ENCODE measurements at regions not wholly inside any gene's neighbourhood (a gene's known extent, or its start where the extent isn't known, plus 50 kb on each side); places are given as distances from the start of the nearest gene placed in this dataset.

- no peaks in the 10 kb centered on the region for H3K9me3 Mint-ChIP-seq
- no peak overlapping the region for H3K27ac Mint-ChIP-seq
- H3K27me3 Mint-ChIP-seq = peaks cover 2% of the 10 kb centered on the region
- no peaks in the 10 kb centered on the region for H3K4me1 Mint-ChIP-seq
- no peaks in the 10 kb centered on the region for H3K36me3 Mint-ChIP-seq
- H3K4me3 Mint-ChIP-seq = no peak overlapping the region
These were observed 199.3 kb downstream of the SEC61B start for GRCh38 chr9:99421369-99421768.

GRCh38 chr9:99425124-99425523, 203.0 kb downstream of the SEC61B start:
- no peaks in the 10 kb centered on the region for H3K9me3 Mint-ChIP-seq
- H3K27ac Mint-ChIP-seq = no peak overlapping the region
- H3K36me3 Mint-ChIP-seq = no peaks in the 10 kb centered on the region
- H3K4me1 Mint-ChIP-seq = no peaks in the 10 kb centered on the region
- H3K4me3 Mint-ChIP-seq = no peak overlapping the region
- H3K27me3 Mint-ChIP-seq = peaks cover 5% of the 10 kb centered on the region

DNA sequence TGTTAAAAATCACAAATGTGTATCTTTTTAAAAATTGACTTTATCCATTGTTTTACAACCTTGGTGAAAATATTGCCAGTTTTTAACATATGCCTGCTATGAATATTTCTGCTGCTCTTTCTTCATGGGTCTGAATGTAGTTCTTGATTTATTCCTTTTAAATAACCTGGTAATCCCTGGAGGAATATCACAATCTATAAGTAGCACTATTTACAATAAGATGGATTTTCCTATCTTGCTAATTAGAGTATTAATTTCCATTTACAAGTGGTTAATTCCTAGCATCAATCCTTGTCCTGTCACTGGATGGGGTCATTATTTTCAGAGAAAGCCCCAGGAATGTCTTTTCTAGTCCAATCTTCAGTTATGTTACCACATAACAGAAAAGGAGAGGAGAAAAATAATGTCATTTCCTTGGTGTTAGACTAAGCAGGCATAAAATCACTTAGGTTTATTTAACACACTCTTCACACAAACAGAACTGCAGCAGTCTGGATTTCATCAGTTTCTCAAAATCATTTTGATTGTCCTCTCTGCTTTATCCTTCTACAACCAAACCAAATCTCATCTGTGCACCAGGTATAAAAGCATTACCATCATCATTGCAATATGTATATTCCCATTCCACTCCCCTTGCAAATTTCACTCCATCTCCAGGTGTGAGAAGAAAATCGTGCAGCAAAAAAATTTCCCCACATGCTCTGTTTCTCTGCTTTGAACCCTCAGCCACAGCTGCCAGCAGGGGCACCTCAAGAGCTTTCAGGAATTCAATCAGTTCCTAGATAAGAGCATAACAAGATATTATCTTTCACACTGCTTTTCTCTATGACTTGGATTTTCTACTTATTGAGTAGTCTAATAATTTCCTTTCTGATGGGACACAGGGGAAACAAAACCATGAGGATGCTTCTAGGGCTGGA, 204.1 kb downstream of the SEC61B start:
- H3K27ac Mint-ChIP-seq = no peak overlapping the region
- H3K9me3 Mint-ChIP-seq = no peaks in the 10 kb centered on the region
- no peak overlapping the region for H3K4me3 Mint-ChIP-seq
- H3K36me3 Mint-ChIP-seq = no peaks in the 10 kb centered on the region
- H3K27me3 Mint-ChIP-seq = peaks cover 6% of the 10 kb centered on the region
- H3K4me1 Mint-ChIP-seq = no peaks in the 10 kb centered on the region

DNA sequence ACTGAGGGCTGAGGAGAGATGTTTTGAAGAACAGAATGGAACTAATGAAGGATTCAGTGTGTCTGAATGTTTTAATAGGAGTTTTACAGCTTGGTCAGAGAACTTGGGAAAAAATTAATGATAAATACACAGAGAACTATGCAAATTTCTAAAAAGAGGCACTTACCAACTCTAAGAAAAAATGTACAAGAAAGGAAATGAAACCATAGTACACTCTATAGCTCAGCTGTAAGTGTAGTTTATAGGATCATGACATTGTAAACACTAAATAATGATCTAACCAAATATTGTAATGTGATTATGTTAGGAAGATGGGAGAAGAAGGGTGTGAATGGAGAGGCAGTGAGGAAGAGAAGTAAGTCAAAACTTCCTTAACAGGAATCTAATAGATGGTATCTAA, 205.2 kb downstream of the SEC61B start:
- no peaks in the 10 kb centered on the region for H3K4me1 Mint-ChIP-seq
- H3K9me3 Mint-ChIP-seq = no peaks in the 10 kb centered on the region
- H3K27ac Mint-ChIP-seq = no peak overlapping the region
- H3K36me3 Mint-ChIP-seq = no peaks in the 10 kb centered on the region
- peaks cover 6% of the 10 kb centered on the region for H3K27me3 Mint-ChIP-seq
- H3K4me3 Mint-ChIP-seq = no peak overlapping the region

DNA sequence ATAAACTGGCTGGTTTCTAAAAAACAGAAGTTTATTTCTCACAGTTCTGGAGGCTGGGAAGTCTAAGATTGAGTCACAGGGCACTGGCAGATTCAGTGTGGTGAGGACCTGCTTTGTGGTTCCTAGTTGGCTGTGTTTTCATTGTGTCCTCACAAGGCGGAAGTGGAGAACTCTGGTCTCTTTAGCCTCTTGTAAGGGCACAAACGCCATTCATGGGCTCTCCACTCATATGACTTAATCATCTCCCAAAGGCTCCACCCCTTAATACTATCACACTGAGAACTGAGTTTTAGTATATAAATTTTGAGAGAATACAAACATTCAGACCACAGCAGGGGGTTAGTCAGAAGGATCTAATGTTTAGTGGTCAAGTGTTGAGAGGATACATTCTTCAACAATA, 208.2 kb downstream of the SEC61B start:
- H3K36me3 Mint-ChIP-seq = no peaks in the 10 kb centered on the region
- H3K27me3 Mint-ChIP-seq = peaks cover 6% of the 10 kb centered on the region
- H3K9me3 Mint-ChIP-seq = no peaks in the 10 kb centered on the region
- H3K4me3 Mint-ChIP-seq = no peak overlapping the region
- H3K27ac Mint-ChIP-seq = no peak overlapping the region
- no peaks in the 10 kb centered on the region for H3K4me1 Mint-ChIP-seq

DNA sequence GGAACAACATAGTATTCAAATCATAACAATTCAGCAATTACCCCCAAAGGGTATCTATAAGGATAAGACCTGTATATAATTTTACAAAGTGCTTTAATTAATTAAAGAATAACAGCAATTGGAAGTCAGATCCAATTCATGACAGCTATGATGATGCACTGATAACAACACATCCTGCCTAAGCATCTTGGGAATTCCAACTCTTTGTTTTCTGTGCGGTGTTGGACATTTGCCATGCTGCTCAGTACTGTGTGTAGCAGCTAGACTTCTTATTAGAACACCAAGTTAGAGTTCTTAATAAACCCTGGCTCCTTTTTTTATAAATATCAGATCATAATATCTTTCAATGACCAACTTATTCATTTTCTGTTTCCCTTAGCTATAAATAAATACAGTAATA, 209.0 kb downstream of the SEC61B start:
- Mint-ChIP-seq H3K9me3 (no peaks in the 10 kb centered on the region), H3K4me1 (no peaks in the 10 kb centered on the region), H3K36me3 (no peaks in the 10 kb centered on the region), H3K27ac (no peak overlapping the region), H3K4me3 (no peak overlapping the region), H3K27me3 (peaks cover 6% of the 10 kb centered on the region)

- no peak overlapping the region for H3K27ac Mint-ChIP-seq
- no peak overlapping the region for H3K4me3 Mint-ChIP-seq
- H3K36me3 Mint-ChIP-seq = no peaks in the 10 kb centered on the region
- H3K9me3 Mint-ChIP-seq = no peaks in the 10 kb centered on the region
- peaks cover 6% of the 10 kb centered on the region for H3K27me3 Mint-ChIP-seq
- no peaks in the 10 kb centered on the region for H3K4me1 Mint-ChIP-seq
These were observed 210.0 kb downstream of the SEC61B start for GRCh38 chr9:99432075-99432474.

- H3K36me3 Mint-ChIP-seq = no peaks in the 10 kb centered on the region
- no peak overlapping the region for H3K4me3 Mint-ChIP-seq
- H3K4me1 Mint-ChIP-seq = no peaks in the 10 kb centered on the region
- H3K9me3 Mint-ChIP-seq = no peaks in the 10 kb centered on the region
- H3K27me3 Mint-ChIP-seq = peaks cover 6% of the 10 kb centered on the region
- H3K27ac Mint-ChIP-seq = no peak overlapping the region
These were observed 211.0 kb downstream of the SEC61B start for GRCh38 chr9:99433095-99433494.

DNA sequence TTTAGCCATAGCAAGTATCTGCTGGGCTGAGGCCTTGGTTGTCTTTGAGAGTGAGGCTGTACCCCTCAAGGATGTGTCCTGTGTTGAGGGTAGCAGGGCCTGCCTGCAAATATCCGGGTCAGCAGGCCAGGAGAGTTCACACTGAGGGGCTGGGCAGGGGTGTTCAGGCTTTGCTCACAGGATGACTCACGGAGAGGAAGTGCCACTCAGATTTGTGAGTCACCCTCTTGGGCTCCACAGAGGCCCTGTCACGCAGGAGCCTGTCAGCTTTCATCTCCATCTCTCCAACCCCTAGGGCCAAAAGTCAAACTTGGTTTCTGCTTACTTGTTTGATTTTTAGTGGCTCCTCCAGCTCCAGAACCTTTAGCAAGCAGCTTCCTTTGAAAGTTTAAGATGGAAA, 211.5 kb downstream of the SEC61B start:
- H3K4me3 Mint-ChIP-seq = no peak overlapping the region

DNA sequence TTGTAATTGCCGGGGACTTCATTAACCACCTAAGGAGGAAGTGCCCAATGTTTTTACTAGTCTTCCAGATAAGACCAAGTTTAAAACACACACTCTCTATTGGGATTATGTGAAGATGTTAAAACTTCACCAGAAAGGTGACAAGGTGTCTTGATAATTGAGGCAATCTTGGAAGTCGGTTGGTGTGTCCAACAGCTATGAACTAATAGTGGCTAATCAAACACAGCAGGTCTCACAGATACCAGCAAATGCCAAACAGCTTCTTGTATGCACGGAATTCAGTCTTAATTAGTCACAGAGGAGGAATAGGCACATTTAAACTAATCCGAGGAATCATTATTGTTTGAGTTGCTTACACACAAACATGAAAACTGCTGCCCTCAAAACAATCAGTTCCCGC, 214.5 kb downstream of the SEC61B start:
- Mint-ChIP-seq H3K9me3 (no peaks in the 10 kb centered on the region), H3K4me1 (no peaks in the 10 kb centered on the region), H3K4me3 (no peak overlapping the region), H3K27me3 (no peaks in the 10 kb centered on the region), H3K27ac (no peak overlapping the region), H3K36me3 (no peaks in the 10 kb centered on the region)

More for the DNA sequence above, 211.5 kb downstream of the SEC61B start:
- no peaks in the 10 kb centered on the region for H3K4me1 Mint-ChIP-seq
- no peaks in the 10 kb centered on the region for H3K36me3 Mint-ChIP-seq
- H3K27me3 Mint-ChIP-seq = peaks cover 4% of the 10 kb centered on the region
- no peak overlapping the region for H3K27ac Mint-ChIP-seq
- no peaks in the 10 kb centered on the region for H3K9me3 Mint-ChIP-seq

DNA sequence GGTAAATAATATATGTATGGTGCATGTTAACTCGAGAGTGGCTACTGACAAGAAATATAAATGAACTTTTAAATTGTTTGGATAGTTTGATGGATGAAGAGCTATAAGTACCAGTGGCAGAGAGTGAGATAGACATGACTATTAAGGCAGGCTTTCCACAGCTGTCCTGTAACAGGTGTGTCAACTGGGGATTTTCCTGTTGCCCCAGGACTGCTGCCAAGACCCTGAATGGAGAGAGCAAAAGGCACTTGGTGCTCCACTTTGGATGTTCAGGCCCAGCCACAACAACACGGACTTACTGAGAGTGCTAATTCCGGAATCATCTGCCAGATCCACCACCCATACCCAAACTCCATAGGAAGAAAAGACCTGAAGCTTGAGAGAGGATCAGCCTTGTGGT, 215.1 kb downstream of the SEC61B start:
- Mint-ChIP-seq H3K27me3 (peaks cover under 1% of the 10 kb centered on the region), H3K36me3 (no peaks in the 10 kb centered on the region), H3K9me3 (no peaks in the 10 kb centered on the region), H3K27ac (no peak overlapping the region), H3K4me1 (no peaks in the 10 kb centered on the region), H3K4me3 (no peak overlapping the region)

- no peaks in the 10 kb centered on the region for H3K4me1 Mint-ChIP-seq
- peaks cover 1% of the 10 kb centered on the region for H3K27me3 Mint-ChIP-seq
- H3K27ac Mint-ChIP-seq = no peak overlapping the region
- no peak overlapping the region for H3K4me3 Mint-ChIP-seq
- no peaks in the 10 kb centered on the region for H3K36me3 Mint-ChIP-seq
- no peaks in the 10 kb centered on the region for H3K9me3 Mint-ChIP-seq
These were observed 216.5 kb downstream of the SEC61B start for GRCh38 chr9:99438596-99438995.

GRCh38 chr9:99441829-99442228, 219.7 kb downstream of the SEC61B start:
- Mint-ChIP-seq H3K9me3 (no peaks in the 10 kb centered on the region), H3K36me3 (no peaks in the 10 kb centered on the region), H3K4me3 (no peak overlapping the region), H3K27ac (no peak overlapping the region), H3K27me3 (peaks cover 5% of the 10 kb centered on the region), H3K4me1 (no peaks in the 10 kb centered on the region)

GRCh38 chr9:99445371-99445891, 223.3 kb downstream of the SEC61B start:
- Mint-ChIP-seq H3K4me3 (no peak overlapping the region), H3K36me3 (no peaks in the 10 kb centered on the region), H3K27me3 (peaks cover 12% of the 10 kb centered on the region), H3K9me3 (no peaks in the 10 kb centered on the region), H3K4me1 (no peaks in the 10 kb centered on the region), H3K27ac (no peak overlapping the region)

GRCh38 chr9:99445920-99446319, 223.8 kb downstream of the SEC61B start:
- Mint-ChIP-seq H3K36me3 (no peaks in the 10 kb centered on the region), H3K4me1 (no peaks in the 10 kb centered on the region), H3K27ac (no peak overlapping the region), H3K9me3 (no peaks in the 10 kb centered on the region), H3K27me3 (peaks cover 12% of the 10 kb centered on the region), H3K4me3 (no peak overlapping the region)

DNA sequence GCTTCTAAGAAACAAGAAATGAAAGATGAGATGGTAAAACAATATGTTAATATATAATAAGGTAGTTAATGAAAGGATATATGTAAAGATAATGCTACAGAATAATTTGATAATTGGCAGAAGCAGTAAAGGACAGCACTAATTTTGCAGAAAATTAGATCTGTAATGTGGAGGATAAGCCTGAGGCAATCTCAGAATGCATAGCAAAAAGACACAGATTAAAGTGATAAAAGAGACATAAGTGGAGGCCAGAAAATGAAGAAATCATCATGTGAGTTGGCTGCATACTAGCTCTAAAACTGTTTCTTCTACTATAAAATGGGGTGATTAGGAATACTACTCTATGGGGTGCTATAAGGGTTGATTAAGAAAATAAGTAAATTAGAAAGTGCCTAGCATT, 225.9 kb downstream of the SEC61B start:
- H3K36me3 Mint-ChIP-seq = no peaks in the 10 kb centered on the region
- no peaks in the 10 kb centered on the region for H3K9me3 Mint-ChIP-seq
- H3K4me1 Mint-ChIP-seq = no peaks in the 10 kb centered on the region
- no peak overlapping the region for H3K27ac Mint-ChIP-seq
- H3K4me3 Mint-ChIP-seq = no peak overlapping the region
- H3K27me3 Mint-ChIP-seq = peaks cover 17% of the 10 kb centered on the region
